GM19025 (cell line): ENCODE measurements at regions not wholly inside any gene's neighbourhood (a gene's known extent, or its start where the extent isn't known, plus 50 kb on each side); places are given as distances from the start of the nearest gene placed in this dataset.

ENCODE experiments used
- ATAC-seq: cut with Tn5 transposase; IDR thresholded peaks from one replicate; pipeline ENCODE4 v1.9.1; 2021; ENCODE audit warnings: mild to moderate bottlenecking, low read depth, moderate library complexity; ENCODE audit not compliant: unreplicated experiment

DNA sequence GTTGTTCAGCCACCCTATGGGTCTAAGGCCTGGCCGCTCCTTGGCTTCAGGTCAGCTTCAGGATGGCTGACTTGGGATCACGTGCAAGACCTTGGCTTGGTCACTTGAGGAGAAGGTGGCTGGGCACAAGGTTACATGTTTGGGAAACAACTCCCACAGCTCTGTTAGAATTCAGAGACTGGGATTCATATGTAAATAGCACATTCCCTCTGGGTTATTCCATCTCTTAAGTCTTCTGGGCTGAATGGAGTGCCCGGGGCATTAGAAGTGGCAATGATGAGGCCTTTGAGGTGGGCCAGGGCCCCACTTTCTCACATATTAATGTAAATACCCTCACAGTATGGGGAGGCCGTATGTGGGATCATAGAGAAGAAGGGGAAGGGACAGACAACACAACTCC lies 150.9 kb downstream of the EFNB2 start:
- no peak for ATAC-seq

DNA sequence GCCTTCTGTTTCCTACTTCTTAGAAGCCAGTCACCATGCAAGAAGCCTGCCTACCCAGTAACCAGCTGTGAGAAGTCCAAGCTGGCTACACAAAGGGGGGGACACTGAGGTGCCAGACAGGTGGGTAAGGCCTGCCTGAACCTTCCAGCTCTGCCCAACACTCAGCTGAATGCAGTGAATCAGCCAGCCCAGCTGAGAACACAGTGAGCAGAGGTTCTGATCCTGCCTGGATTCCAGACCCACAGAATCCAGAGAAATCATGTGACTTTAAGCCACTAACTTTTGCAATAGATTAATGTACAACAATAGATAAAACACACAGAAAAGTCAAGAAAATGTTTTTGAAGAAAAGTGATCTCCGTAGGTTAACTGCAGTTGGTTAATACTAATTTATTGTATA lies 151.7 kb downstream of the EFNB2 start:
- ATAC-seq = no peak

DNA sequence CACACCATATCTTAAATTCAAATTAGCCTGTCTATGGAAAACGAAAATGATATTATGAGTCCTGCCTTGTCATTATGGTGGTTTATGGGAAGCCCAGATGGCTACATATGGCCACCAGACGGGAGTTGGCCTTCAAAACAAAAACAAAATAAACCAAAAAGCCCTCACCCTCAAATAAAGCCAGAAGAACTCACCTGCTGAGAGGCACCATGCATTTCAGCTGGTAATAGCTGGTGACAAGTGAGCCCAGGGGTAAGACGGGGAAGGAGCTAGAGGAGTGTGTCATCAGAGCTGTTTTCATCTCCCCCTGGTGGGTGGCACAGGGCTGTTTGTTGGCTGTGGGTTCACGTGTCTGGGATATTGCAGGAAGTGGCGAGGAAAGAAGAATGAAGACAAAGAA lies 152.9 kb downstream of the EFNB2 start:
- no peak for ATAC-seq

DNA sequence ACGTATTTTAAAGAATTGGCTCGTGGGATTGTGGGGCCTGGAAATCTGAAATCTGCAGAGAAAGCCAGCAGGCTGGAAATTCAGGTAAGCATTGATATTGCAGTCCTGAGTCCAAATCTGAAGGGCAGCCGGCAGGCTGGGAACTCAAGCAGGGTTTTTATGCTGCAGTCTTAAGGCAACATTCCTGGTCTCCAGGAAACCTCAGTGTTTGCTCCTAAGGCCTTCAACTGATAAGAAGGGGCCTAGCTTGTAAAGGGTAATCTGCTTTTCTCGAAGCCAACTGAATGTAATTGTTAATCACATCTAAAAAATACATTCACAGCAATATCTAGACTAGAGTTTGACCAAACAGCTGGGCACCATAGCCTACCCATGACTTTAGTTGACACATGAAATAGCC lies 154.4 kb downstream of the EFNB2 start:
- no peak for ATAC-seq

DNA sequence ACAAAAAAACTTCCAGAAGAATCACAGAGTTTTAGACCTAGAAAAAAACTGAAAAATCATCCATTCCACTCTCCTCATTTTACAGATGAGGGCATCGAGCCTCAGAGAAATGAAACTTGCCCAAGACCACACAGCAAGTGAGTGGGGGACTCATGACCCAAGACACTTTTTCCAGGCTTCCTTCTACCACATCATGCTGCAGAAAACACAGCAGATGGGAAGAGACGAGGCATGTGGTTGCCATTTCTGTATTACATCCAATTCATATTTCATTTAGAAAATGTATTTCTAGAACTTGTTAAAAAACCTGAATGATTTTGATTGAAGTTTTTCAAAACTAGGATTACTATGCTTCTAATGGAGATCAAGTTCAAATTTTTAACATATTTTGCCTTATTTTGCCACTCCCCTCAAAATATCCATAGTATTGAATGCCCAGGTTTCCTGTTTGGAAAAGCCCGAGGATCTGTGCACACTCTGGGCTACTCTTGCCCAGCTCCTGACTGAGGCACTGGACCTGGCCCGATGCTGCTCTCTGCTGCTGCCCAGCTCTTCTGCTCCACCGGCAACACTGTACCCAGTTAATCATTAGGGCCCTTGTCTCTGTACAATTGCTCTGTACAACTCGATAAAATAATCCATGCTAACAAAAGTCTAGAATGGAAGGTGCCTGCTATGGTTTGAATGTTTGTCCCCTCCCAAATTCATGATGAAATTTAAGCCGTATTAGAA lies 157.4 kb downstream of the EFNB2 start:
- ATAC-seq = no peak

DNA sequence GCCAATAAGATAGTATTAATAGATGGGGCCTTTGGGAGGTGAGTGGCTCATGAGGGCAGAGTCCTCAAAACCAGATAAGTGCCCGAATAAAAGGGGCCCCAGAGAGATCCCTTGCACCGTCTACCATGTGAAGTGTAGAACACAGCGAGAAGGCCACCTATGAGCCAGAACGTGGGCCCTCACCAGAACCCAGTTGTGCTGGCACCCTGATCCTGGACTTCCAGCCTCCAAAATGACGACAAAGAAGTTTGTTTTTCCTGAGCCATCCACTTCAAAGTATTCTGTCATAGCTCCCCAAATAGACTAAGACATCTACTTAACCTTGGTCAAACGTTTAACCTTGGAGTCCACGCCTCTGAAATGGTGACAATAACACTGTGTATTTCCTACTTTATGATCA lies 158.1 kb downstream of the EFNB2 start:
- ATAC-seq = no peak

DNA sequence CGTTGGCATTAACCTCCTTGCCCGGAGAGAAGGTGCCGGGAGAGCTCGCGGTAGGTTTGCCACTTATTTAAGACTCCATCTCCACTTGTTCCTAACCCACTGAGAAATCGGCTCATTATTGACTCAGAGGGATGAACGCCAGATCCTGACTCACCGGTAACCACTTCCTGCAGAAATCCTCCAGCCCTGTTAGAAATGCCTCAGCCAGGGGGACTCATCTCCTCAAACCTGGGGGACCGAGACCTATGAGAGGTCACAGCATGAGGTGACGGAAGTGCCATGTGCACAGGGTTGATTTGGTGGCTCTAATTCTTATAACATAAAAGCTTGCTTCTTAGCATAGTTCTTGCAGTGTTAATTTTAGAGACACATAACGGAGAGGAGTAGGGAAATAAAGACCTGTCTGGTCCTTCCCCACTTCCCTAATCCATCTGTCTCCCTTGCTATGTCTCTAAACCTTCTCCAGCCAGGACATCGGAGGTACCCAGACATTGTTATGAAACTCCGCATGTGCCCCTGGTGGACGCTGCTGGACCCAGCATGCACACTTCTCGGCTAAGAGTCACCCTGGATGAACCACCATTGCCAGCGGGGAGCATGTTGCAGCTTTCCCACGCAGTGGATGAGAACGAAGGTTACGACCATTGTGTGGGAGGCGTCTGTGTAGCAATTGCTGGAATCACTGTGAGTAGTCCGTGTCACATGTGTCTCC lies 158.9 kb downstream of the EFNB2 start:
- no peak for ATAC-seq

DNA sequence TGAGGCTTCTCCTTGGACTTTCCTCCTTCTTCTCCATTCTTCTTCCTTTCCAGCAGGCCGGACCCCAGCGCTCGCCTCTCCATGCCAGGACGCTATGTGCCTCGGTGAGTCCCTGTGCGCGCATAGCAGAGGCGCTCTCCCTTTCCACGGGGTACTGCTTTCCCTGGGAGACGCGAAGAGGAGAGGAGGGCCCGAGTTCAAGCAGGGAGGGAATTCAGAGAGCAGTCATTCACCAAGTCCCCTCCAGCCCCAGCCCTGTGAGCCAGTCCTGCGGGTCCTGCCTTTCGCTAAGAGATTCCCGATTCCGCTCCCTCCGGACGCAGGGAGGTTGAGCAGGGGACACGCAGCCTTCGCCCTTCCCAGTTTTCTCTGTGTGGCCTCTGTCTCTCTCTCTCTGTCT lies 160.4 kb downstream of the EFNB2 start:
- ATAC-seq = no peak

DNA sequence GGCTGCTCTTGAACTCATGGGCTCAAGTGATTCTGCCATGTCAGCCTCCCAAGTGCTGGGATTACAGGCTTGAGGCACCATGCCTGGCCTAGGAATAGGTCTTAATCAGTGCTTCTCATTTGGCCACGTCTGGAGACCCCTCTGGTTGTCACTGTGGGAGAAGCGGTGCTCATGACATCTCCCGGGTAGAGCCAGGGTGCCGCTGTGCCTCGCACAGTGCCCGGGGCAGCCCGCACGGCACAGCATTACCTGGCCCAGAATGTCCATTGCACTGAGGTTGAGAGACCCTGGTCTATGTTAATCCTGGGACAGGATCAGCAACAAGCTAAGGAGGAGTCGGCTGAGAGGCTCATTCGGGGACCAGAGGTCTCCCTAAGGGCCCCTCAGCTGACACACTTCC lies 160.8 kb downstream of the EFNB2 start:
- no peak for ATAC-seq

DNA sequence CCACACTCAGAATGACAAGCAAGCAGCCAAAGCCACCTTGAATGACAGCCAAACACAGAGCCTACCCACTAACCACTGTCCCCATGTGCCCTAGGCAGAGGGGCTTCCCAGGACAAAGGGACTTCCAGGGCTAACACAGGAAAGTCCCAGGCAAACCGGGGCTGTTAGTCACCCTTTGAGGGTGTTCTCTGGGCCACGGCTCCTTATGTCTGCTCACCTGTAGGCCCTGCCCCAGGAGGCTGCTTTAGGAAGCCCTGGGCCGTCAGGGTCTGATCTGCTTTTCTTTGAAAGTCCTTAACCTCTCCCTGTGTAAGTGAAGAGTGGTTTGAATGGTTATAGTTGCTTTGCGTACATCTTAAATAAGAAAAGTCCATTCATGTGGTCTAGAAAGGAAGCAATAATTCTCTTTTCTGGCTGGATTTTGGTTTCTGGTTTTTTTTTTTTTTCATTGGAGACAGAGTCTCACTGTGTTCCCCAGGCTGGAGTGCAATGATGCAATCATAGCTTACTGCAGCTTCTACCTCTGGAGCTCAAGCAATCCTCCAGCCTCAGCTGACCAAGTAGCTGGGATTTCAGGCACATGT lies 161.4 kb downstream of the EFNB2 start:
- peak; percentile 74 for ATAC-seq

DNA sequence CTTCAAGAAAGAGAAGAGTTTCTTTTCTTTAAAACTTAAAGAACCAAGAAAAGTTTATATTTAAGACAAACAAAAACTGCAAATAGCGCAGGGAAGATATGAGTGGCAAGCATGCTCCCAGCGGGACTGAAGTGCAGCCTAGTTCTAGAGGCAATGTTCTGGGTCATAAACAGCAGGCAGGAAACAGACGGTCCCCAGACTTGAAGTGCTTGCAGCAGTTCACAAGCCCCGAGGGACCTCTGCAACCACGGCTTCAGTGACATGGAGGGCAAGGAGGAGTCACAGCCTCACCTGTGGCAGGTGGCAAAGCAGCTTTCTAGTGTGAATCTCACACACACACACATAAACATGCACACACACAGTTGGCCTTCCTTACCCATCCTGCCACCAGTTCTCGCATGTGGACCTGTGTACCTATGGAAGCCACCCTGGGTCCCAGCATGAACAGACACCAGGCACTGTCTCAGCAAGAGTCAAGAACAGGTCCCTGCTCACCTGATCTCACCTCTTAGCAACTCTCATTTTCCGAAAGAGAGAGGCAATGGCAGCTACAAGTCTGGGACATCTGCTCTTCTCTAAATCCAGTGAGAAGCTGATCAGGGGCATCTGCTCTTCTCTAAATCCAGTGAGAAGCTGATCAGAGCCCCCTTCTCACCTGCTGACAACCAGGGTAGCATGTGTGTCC lies 162.0 kb downstream of the EFNB2 start:
- ATAC-seq = peak; percentile 63

DNA sequence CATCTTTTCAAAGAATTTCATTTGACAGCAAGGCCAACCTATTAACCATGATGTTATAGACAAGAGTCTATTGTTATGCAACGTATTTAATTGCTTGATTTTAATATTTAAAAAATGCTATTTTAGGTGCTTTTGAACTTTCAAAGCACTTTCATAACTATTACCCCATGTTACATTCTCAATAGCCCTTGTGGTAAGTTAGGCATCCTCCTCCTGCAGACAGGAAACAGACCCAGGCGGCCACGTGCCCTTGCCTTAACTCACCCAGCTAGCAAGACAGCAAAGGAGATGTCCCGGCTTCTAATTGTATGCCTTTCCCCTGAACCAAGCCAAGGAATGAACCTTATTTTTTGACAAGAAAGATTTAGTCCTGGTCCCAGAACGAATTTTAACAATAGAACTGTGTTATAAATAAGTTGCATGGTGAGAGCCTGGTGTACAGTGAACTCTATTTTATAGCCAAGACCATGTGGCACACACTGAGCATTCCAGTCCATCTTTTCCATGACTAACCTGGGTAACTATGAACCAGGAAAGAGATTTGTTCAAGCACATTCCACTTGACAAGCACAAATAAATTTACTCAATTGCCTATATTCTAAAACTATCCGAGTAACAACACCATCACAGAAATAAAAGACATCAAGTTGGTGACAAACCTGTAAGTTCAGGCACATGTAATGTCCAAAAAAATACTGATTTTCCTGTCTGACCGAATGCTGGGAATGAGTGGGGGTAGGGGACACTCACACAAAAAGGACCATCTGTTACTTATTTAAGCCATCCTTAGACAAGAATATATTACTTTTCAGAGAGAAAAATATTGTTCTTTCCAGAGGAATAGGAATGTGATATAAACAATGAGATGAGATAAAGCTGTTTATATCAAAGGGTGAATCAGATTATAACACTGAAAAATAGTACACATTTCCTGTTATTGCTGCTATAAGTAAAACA lies 163.0 kb downstream of the EFNB2 start:
- peak; percentile 27 for ATAC-seq

DNA sequence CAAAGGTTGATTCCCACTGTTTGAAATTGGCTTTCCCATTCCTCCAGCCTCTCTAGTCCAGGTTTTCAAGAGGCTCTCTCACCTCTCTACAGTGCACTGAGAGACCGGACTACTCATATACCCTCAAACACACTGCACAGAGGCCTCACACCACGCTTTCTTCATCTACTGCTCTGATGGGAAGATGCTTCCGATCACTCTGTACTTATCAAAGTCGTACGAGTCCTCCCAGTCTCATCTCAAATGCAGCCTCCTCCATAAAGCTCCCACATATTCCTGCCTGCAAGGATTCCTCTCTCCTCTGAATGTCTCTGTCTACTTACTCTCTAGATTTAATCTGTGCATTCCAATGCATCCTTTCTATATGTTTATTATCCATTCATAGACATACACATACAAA lies 164.4 kb downstream of the EFNB2 start:
- no peak for ATAC-seq

DNA sequence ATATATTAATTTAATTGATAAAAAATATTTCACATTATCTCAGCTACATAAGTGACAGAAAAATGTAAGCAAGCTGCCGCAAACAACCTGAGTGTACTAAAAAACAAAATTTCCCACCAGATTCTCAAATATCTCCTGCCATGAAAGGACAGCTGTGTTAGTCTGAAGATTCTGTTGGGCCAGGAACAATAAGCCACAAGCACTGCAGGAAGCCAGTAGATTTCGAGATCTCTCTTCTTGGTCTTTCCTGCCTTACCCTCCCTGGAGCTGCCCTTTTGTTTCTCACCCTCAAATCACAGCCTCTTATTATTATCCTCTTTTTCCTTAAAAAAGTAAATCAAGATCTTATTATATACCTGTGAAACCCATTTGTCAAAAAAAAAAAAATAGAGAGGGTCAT lies 165.6 kb downstream of the EFNB2 start:
- no peak for ATAC-seq

DNA sequence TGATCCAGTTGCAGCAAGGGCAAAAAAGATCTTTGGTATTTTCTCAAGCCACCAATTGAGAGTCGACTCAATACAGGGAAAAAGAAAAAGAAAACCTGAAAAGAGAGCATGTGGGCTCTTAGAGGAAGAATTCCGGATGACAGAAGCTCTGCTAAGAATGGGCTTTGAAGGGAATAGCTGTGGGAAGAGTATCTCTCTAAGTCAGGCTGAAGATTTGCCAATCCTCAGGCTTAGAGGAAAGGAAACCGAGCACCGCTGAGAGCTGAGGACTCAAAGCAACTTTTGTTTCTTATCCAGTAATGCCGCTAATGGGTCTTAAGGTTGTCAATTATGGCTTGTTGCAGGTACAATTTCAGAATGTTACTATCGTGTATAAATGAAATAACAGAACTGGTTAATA lies 166.4 kb downstream of the EFNB2 start:
- no peak for ATAC-seq

DNA sequence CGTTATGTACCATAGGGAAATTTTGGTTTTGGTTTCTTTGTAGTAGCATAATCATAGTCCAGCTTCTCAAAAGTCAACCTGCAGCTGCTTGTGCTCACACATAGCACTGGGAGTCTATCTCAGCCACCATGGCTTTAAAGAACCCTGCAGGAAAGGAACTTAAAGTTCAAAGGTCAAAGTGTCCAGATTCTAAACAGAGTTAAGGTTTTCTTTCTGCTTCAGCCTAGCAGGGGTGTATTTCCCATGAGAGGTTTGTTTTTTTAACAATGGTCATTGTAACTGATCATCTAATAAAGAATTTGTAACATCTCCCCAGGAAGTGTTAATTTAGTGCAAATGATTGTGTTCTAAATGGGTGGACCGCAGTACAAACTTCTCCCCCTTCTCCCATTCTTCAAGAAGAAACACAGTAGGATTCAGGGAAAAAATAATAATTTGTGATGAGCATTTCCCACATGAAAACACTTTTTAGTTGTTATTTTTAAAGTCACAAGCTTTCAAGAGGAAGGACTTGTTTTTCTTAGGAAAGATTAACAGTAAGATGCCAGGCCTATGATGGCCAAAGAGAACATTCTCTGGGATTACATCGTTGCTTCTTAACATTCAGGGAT lies 168.0 kb downstream of the EFNB2 start:
- ATAC-seq = no peak

DNA sequence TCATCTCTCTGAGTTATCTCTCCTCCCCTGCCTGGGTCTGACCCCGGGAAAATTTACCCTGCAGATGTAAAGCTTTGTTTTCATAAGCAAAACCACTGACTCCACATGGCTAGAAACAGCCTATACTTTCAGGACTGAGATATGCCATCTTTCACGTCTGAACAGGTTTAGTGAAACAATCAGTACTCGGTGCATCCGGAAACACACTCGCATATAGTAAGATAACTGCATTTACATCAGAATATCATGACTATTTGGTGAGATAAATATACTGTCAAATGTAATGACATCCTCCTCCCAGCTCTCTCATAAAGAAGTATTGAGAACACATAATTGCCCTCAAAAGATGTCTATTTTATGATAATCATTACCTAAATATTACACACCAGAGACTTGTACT lies 172.8 kb downstream of the EFNB2 start:
- no peak for ATAC-seq

DNA sequence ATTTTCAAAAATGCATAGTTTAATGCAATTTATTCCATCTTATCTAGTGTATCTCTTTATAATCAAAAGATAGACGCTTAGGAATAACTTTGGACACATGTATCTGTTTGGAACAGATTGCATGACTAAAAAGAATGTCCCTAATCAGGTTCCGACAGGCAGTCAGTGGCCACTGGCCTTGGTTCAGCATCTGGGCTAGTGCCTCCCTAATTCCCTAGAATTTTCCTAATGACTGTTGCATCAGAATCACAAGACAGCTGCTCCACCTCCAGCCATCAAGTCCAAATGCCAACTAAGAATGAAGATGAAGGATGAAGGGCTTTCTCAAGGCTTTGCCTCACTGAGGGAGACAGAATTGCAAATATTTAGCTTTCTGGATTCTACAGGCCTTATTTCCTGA lies 173.8 kb downstream of the EFNB2 start:
- no peak for ATAC-seq

DNA sequence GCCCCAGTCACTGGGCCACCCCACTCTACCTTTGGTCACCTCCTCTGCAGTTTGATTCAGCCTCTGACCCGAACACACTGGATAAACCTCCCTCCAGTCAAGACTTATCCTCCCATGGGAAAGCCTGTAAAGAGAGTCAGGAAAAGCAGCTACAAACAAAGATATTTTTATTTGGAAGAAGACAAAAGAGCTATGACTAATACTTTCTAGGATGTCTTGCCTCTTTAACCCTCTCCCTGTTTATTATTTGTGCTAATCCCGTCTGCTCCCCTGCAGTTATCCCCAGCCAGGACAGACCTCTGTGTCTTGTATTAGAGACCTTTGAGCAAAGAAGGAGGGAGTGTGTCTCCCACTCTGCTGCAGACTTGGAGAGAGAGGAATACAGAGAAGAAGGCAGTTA lies 178.3 kb downstream of the EFNB2 start:
- ATAC-seq = no peak

DNA sequence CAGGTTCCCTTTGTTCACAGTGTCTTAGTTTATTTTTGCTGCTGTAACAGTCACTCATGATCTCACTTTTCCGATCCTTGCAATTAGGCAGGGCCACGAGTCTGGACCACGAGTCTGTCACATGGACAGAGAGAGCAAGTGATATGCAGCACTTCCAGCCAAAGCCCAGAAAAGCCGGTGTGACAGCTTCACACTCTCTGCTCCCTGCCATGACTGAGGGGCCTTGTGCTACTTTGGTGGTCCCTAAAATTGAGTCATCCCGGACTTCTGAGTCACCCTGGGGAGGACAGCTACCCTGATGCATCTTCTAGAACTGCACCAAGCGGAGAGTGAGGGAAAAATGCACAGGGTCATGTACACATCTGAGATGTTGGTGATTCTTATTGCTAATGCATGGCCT lies 179.6 kb downstream of the EFNB2 start:
- no peak for ATAC-seq
